ENCODE measurements at regions not wholly inside any gene's neighbourhood (a gene's known extent, or its start where the extent isn't known, plus 50 kb on each side); places are given as distances from the start of the nearest gene placed in this dataset.

DNA sequence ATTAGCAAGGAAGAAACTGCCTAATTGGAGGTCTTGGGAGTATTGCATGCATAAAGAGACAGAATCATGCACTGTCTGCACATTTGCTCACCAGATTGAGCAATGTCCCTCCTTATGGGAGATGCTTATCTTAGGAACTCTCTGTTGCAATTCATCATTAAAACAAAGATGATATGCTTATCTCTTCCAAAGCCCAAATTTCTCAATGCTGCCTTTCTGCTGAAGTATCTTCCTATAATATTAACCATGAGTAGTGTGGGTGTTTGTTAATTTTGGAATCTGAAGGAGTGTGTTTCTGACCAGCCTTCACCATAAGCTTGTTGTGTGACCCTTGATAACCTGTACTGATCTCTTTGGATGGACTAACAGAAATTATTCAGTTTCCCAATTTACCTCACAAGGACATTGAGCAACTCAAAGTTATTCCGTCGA lies 1257.6 kb upstream of the FLRT2 start:
- TF ChIP-seq CTCF (IDR thresholded peaks at IDR 0.05) (no peak), POLR2A (IDR thresholded peaks at IDR 0.05) (no peak)

All from vagina (tissue), 2 donors.